SK-N-SH (cell line): ENCODE measurements at regions not wholly inside any gene's neighbourhood (a gene's known extent, or its start where the extent isn't known, plus 50 kb on each side); places are given as distances from the start of the nearest gene placed in this dataset.

Experiments used
- CTCF ChIA-PET: fragments of 300-600, 350-600 bp; formaldehyde crosslinking; extraction: SDS; loops from one replicate; lab custom pipeline; 2021; lab: Yijun Ruan, JAX
- POLR2A ChIA-PET: fragments of 350-600 bp; sonication (Branson Sonifier 250); formaldehyde crosslinking; extraction: SDS; loops from one replicate; lab custom pipeline; 2020; ENCODE audit warnings: antibody characterized with exemption, inconsistent platforms; lab: Yijun Ruan, JAX
- DNase-seq: peaks from one replicate; pipeline ENCODE4 v3.0.0; 2012
- H2AFZ ChIP-seq: fragments of 200-600 bp; sonication (generic); 2 replicates; pipeline ENCODE4 v1.8.1; 2016; ENCODE audit warnings: antibody characterized with exemption, mild to moderate bottlenecking, low read depth
- H3F3A ChIP-seq: fragments of 200-600 bp; sonication (generic); replicated peaks from 2 replicates; pipeline ENCODE3; 2016; ENCODE audit warnings: antibody characterized with exemption, mild to moderate bottlenecking; ENCODE audit not compliant: insufficient read depth
- H3K27ac ChIP-seq, 2 experiments: fragments of 200-500 bp in 1 of 2; fragments of 200-600 bp in 1 of 2; sonication (Bioruptor generic) in 1 of 2; sonication (generic), shearing (Covaris generic) in 1 of 2; 2 replicates each; pipeline versions ENCODE4 v1.5.1 to v1.6.1; 2014 to 2016; ENCODE audit warnings: low read depth in 2 of 2, inconsistent platforms in 1 of 2, low read length in 1 of 2, mild to moderate bottlenecking in 1 of 2, mixed read lengths in 1 of 2
- H3K27me3 ChIP-seq: fragments of 200-600 bp; sonication (generic), shearing (Covaris generic); 2 replicates; pipeline ENCODE4 v1.6.1; 2016; ENCODE audit warnings: mixed run types; ENCODE audit not compliant: insufficient read depth
- H3K36me3 ChIP-seq, 2 experiments: fragments of 200-500 bp in 1 of 2; fragments of 200-600 bp in 1 of 2; sonication (Bioruptor generic) in 1 of 2; sonication (generic) in 1 of 2; replicated peaks in 1 of 2; 2 replicates each; pipeline versions ENCODE3 to v1.5.1; 2014 to 2016; ENCODE audit warnings: low read length in 1 of 2, mild to moderate bottlenecking in 1 of 2; ENCODE audit not compliant: insufficient read depth in 2 of 2, control insufficient read depth in 1 of 2
- H3K4me1 ChIP-seq, 2 experiments: fragments of 200-500 bp in 1 of 2; fragments of 200-600 bp in 1 of 2; sonication (Bioruptor generic) in 1 of 2; sonication (generic), shearing (Covaris generic) in 1 of 2; 2 replicates each; pipeline versions ENCODE4 v1.5.1 to v1.6.1; 2014 to 2016; ENCODE audit warnings: low read depth in 1 of 2, low read length in 1 of 2, mixed run types in 1 of 2; ENCODE audit not compliant: insufficient read depth in 2 of 2, control insufficient read depth in 1 of 2
- H3K4me2 ChIP-seq: fragments of 200-600 bp; sonication (generic), shearing (Covaris generic); 2 replicates; pipeline ENCODE4 v1.6.1; 2017; ENCODE audit warnings: mixed run types
- H3K4me3 ChIP-seq, 2 experiments: fragments of 200-500 bp in 1 of 2; fragments of 200-600 bp in 1 of 2; sonication (Bioruptor generic) in 1 of 2; sonication (generic), shearing (Covaris generic) in 1 of 2; 2 replicates each; pipeline versions ENCODE4 v1.5.1 to v1.8.1; 2014 to 2016; ENCODE audit warnings: low read depth in 2 of 2, inconsistent platforms in 1 of 2, low read length in 1 of 2, mild to moderate bottlenecking in 1 of 2, mixed read lengths in 1 of 2, moderate library complexity in 1 of 2
- H3K79me2 ChIP-seq: fragments of 200-600 bp; sonication (generic); 2 replicates; pipeline ENCODE4 v1.8.1; 2017; ENCODE audit warnings: mild to moderate bottlenecking; ENCODE audit not compliant: insufficient read depth
- H3K9ac ChIP-seq: fragments of 200-600 bp; sonication (generic); 2 replicates; pipeline ENCODE4 v1.6.1; 2017; ENCODE audit warnings: mixed run types
- H3K9me2 ChIP-seq: fragments of 200-600 bp; sonication (generic); 2 replicates; pipeline ENCODE4 v1.6.1; 2017; ENCODE audit warnings: mixed run types
- H3K9me3 ChIP-seq: fragments of 200-600 bp; sonication (generic); 2 replicates; pipeline ENCODE4 v1.6.1; 2017; ENCODE audit warnings: mixed run types, mild to moderate bottlenecking, moderate library complexity
- H4K20me1 ChIP-seq: fragments of 200-600 bp; sonication (generic); 2 replicates; pipeline ENCODE4 v1.6.1; 2017; ENCODE audit warnings: mild to moderate bottlenecking, mixed run types; ENCODE audit not compliant: insufficient read depth
- CHD2 ChIP-seq: fragments of 150-350 bp; IDR thresholded peaks from 2 replicates; pipeline ENCODE4 v1.6.1; 2018; ENCODE audit warnings: low read length; ENCODE audit not compliant: partially characterized antibody
- ELF1 ChIP-seq: IDR thresholded peaks from 2 replicates; pipeline ENCODE4 v1.4.0; 2012
- EP300 ChIP-seq, 2 experiments: IDR thresholded peaks; 2 replicates each; pipeline versions ENCODE4 v1.4.0 to v1.6.1; 2012; ENCODE audit warnings: borderline replicate concordance in 1 of 2, low read depth in 1 of 2, low read length in 1 of 2
- GABPA ChIP-seq: IDR thresholded peaks from 2 replicates; pipeline ENCODE4 v1.4.0; 2012; ENCODE audit warnings: low read depth, mild to moderate bottlenecking
- MEF2A ChIP-seq: IDR thresholded peaks from 2 replicates; pipeline ENCODE4 v1.4.0; 2012; ENCODE audit warnings: low read depth, borderline replicate concordance
- MXI1 ChIP-seq: IDR thresholded peaks from 2 replicates; pipeline ENCODE4 v1.6.1; 2012; ENCODE audit warnings: mild to moderate bottlenecking, low read depth, low read length, improper control_type of control experiment
- NRF1 ChIP-seq: IDR thresholded peaks from 2 replicates; pipeline ENCODE4 v1.6.1; 2012; ENCODE audit warnings: low read depth, mild to moderate bottlenecking, low read length
- POLR2AphosphoS5 ChIP-seq: IDR thresholded peaks from 2 replicates; pipeline ENCODE4 v1.6.1; 2012; ENCODE audit warnings: low read depth, low read length
- RAD21 ChIP-seq: IDR thresholded peaks from 2 replicates; pipeline ENCODE4 v1.6.1; 2012; ENCODE audit warnings: mild to moderate bottlenecking, low read length
- RCOR1 ChIP-seq: fragments of 150-350 bp; IDR thresholded peaks from 2 replicates; pipeline ENCODE4 v1.6.1; 2017; ENCODE audit warnings: antibody characterized with exemption, low read length
- RXRA ChIP-seq: IDR thresholded peaks from 2 replicates; pipeline ENCODE4 v1.4.0; 2012; ENCODE audit warnings: low read depth, mild to moderate bottlenecking, borderline replicate concordance
- SIN3A ChIP-seq: IDR thresholded peaks from 2 replicates; pipeline ENCODE4 v1.6.1; 2012; ENCODE audit warnings: low read depth, mild to moderate bottlenecking, low read length, moderate library complexity, borderline replicate concordance
- TEAD4 ChIP-seq: IDR thresholded peaks from 2 replicates; pipeline ENCODE4 v1.4.0; 2012; ENCODE audit warnings: mild to moderate bottlenecking, borderline replicate concordance; ENCODE audit not compliant: insufficient read depth
- WGBS: methylation state at CpG from one replicate; pipeline ENCODE4 v1.1.6; 2017; ENCODE audit warnings: low lambda C conversion rate; 5-methylcytosine and 5-hydroxymethylcytosine counted together
- TF ChIP-seq, protein P1 (sequence below): IDR thresholded peaks from 2 replicates; pipeline ENCODE4 v1.6.1; 2012; ENCODE audit warnings: mild to moderate bottlenecking, low read depth, low read length, moderate library complexity
- TF ChIP-seq, protein P2 (sequence below): fragments of 150-350 bp; IDR thresholded peaks from 2 replicates; pipeline ENCODE4 v1.6.1; 2017; ENCODE audit warnings: antibody characterized with exemption, low read length, low read depth, borderline replicate concordance

DNA sequence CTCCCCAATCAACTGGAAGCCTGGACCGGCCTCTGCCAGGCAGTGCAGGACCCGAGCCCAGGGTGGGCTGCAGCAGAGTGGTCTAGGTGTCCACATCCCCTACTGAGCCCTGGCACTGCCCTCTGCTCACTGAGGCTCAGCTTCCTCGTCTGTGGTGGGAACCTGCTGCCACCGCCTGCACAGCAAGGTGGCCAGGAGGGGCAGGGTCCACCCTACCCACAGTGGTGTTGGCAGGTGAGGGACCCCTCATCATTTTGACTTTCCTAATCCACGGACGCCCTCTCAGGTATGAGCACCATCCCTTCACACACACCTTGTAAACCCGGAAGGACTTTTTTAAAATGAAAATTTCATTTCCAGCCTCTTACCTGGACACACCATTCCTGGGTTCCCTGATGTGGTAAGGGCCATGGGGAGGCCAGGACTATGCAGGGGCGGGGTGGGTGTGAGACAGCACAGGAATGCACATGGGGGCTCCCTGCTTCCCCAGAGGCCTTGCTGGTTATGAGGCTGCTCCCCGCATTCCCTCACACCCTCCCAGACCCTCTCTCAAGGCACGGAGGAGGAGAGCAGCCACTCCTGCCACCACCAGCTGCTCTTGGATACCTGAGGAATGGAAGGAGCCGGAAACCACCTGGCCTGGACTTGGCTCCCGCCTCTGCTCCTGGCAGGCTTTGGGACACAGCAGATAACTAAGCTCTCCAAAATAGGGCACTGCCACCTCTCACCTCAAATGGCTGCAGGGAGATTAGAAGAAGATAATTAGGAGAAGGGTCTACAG lies 185.9 kb upstream of the TPM1 start:
- TF ChIP-seq GABPA (no peak), RXRA (no peak), POLR2AphosphoS5 (no peak), MXI1 (no peak), ELF1 (no peak), TEAD4 (no peak), EP300 (IDR thresholded peaks at IDR 0.05; ENCODE audit: borderline replicate concordance in 1 of 2, low read depth in 1 of 2, low read length in 1 of 2) (no peak), RCOR1 (no peak), RAD21 (no peak), MEF2A (no peak), CHD2 (no peak), SIN3A (no peak), NRF1 (no peak)
- TF ChIP-seq, protein P1, sequence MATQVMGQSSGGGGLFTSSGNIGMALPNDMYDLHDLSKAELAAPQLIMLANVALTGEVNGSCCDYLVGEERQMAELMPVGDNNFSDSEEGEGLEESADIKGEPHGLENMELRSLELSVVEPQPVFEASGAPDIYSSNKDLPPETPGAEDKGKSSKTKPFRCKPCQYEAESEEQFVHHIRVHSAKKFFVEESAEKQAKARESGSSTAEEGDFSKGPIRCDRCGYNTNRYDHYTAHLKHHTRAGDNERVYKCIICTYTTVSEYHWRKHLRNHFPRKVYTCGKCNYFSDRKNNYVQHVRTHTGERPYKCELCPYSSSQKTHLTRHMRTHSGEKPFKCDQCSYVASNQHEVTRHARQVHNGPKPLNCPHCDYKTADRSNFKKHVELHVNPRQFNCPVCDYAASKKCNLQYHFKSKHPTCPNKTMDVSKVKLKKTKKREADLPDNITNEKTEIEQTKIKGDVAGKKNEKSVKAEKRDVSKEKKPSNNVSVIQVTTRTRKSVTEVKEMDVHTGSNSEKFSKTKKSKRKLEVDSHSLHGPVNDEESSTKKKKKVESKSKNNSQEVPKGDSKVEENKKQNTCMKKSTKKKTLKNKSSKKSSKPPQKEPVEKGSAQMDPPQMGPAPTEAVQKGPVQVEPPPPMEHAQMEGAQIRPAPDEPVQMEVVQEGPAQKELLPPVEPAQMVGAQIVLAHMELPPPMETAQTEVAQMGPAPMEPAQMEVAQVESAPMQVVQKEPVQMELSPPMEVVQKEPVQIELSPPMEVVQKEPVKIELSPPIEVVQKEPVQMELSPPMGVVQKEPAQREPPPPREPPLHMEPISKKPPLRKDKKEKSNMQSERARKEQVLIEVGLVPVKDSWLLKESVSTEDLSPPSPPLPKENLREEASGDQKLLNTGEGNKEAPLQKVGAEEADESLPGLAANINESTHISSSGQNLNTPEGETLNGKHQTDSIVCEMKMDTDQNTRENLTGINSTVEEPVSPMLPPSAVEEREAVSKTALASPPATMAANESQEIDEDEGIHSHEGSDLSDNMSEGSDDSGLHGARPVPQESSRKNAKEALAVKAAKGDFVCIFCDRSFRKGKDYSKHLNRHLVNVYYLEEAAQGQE: no peak
- TF ChIP-seq, protein P2, sequence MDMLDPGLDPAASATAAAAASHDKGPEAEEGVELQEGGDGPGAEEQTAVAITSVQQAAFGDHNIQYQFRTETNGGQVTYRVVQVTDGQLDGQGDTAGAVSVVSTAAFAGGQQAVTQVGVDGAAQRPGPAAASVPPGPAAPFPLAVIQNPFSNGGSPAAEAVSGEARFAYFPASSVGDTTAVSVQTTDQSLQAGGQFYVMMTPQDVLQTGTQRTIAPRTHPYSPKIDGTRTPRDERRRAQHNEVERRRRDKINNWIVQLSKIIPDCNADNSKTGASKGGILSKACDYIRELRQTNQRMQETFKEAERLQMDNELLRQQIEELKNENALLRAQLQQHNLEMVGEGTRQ: no peak
- TF ChIP-seq, all 33 proteins: peak for 0
- ChIA-PET POLR2A (no interaction called here), CTCF (interaction anchor here (1.4 to 4.6 kb wide), 2 partner anchors 9 to 191 kb away, joined by 4 to 15 read pairs; no protein-coding TSS in a partner anchor)
- H2AFZ ChIP-seq: no peak overlapping the region
- no peaks in the 10 kb centered on the region for H3K36me3 ChIP-seq
- no peak overlapping the region for H3K4me2 ChIP-seq
- no peak for DNase-seq
- no peaks in the 10 kb centered on the region for H3K9me3 ChIP-seq
- no peaks in the 10 kb centered on the region for H3K27me3 ChIP-seq
- no peak overlapping the region for H3K27ac ChIP-seq
- H4K20me1 ChIP-seq: no peaks in the 10 kb centered on the region
- no peaks in the 10 kb centered on the region; a peak in 1 of 4 replicates for H3K4me1 ChIP-seq
- peaks cover 7% of the 10 kb centered on the region for H3F3A ChIP-seq
- H3K9ac ChIP-seq: no peak overlapping the region
- no peaks in the 10 kb centered on the region for H3K9me2 ChIP-seq
- no peak overlapping the region for H3K4me3 ChIP-seq
- no peaks in the 10 kb centered on the region for H3K79me2 ChIP-seq
- 91% methylated on average over 7 of the region's 12 CpGs for WGBS
